ENCODE measurements at regions not wholly inside any gene's neighbourhood (a gene's known extent, or its start where the extent isn't known, plus 50 kb on each side); places are given as distances from the start of the nearest gene placed in this dataset.

DNA sequence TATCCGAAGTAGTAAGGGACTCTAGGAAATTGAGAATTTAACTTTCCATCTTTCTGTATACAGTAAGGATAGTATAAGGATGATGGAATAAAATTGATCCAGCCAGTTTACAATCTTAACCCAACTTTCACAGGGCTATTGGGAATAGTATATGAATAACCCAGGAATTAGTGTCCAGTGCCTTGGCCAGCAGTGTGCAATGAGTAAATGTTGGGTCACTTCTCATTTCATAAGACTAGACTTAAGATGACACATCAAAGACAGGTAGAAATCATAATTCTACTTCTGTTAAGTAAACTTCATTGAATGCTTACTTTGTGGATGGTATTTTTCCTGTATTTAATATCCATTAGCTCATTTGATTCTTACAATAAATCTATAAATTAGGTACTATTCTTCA, 949.6 kb upstream of the GOT2 start:
- no peak for TF ChIP-seq POLR2A (conservative IDR thresholded peaks at IDR 0.05)
- TF ChIP-seq ZBTB17 (CRISPR knock-in tag; IDR thresholded peaks at IDR 0.05) = no peak
- no peak for TF ChIP-seq U2AF2 (optimal IDR thresholded peaks at IDR 0.05; ENCODE audit: low read depth, low read length)
- no peak for TF ChIP-seq YY1 (IDR thresholded peaks at IDR 0.05; ENCODE audit: borderline replicate concordance in 1 of 3, control insufficient read depth in 1 of 3, extremely low read depth in 1 of 3, insufficient read depth in 3 of 3, insufficient read length in 1 of 3, insufficient replicate concordance in 2 of 3, low read depth in 1 of 3, low read length in 2 of 3)
